ENCODE measurements at regions not wholly inside any gene's neighbourhood (a gene's known extent, or its start where the extent isn't known, plus 50 kb on each side); places are given as distances from the start of the nearest gene placed in this dataset.

- no peak for TF ChIP-seq CTCF (IDR thresholded peaks at IDR 0.05)
Observed at GRCh38 chr11:133738624-133739023, 106.7 kb downstream of the SPATA19 start.

DNA sequence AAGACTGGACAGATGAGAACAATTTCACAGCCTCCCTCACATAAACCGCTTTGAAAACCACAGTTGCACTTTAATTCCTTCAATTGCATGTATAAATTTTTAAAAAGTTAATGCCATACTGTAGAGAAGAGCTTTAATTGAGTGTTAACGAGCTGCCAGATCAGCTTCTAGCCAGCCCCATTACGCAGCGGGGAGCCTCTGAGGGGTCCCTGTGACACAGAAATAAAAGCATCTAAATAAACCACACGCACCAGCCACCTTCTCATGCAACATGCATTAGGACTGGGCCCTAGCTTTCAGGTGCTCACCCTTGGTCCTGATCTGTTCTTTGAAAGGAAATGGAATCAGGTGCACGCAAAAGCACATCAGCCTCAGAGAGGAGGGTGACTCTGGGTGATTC, 111.7 kb downstream of the SPATA19 start:
- TF ChIP-seq CTCF (IDR thresholded peaks at IDR 0.05), result no peak

DNA sequence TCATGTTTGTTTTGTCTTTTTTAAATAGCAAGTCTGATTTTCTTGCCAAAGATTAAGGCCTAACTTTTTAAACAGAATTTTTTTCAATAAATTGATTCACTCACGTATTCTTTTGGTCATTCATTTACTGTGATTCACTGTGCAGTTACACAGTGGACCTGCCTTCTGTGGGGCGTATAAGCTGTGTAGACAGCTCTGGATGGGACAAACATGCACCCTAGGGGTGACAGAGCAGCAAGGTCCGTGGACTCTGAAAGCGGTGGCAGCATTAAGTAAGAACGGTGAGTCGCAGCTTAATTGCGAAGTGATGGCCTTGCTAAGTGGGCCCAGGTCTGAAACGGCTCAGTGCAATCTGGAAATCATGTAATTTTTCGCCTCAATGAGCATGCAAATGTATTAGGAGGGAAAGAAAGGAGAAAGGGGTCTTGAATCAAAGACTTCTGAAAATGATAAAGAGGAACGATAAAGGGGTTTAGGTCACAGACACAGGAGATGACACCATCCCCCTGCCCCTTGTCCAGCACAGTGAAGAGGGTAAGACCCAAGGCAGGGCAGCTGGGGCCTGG, 113.1 kb downstream of the SPATA19 start:
- no peak for TF ChIP-seq CTCF (IDR thresholded peaks at IDR 0.05)

DNA sequence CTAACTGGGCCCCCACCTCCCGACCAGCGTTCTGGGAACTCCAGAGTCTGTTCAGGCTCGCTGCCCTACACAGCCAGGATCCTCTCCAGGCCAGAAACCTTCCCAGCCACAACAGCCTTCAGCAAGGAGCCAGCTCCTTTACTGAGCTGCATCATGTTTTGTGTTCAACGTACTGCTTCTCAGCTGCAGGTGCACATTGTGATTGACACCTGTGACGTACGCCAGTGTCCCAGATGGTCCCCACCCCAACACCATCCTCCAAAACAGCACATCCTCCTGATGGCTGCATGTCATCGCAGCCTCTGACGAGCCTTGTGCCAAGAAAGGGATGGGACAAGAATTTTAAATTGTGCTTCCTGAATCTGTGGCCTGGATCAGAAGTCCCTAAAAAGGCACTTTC, 117.5 kb downstream of the SPATA19 start:
- TF ChIP-seq CTCF (IDR thresholded peaks at IDR 0.05), result no peak

DNA sequence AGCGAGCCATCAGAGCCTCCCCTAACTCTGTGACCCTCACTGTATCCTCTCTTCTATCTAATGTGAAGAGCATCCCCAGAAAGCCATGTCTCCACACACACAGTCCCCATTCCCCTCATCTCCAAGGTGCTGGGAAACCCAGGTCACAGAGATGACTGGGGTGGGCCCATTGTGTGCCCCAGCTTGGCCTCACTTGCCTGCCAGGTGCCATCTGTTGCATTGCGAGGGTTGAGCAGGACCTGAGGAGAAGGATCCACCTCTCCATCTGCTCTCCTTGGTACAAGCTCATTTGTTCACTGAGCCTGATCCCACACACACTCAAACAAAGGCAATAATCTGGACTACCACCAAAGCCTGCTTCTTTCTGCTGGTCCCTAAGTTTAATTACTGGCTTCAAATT, 118.8 kb downstream of the SPATA19 start:
- TF ChIP-seq CTCF (IDR thresholded peaks at IDR 0.05), result no peak

DNA sequence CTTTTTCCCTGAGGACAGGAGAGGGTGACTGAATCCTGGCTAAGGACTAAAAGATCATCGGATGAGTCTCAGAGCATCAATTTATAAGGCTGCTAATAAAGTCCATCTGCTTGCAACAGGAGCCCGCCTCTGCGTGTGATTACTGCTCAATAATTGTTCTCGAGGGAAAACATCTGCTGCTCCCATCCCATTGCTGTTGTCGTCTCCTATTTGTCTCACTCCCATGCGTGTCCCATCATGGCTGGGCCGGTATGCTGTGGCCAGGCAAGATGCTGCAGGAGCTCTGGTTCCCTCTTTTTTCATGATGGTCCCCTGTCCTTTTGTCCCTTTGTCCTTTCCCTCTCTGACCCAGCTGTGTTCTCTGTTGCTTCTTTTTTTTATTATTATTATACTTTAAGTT, 121.2 kb downstream of the SPATA19 start:
- TF ChIP-seq CTCF (IDR thresholded peaks at IDR 0.05), result no peak

GRCh38 chr11:133723056-133723455, 122.3 kb downstream of the SPATA19 start:
- no peak for TF ChIP-seq CTCF (IDR thresholded peaks at IDR 0.05)

GRCh38 chr11:133720951-133721350, 124.4 kb downstream of the SPATA19 start:
- TF ChIP-seq CTCF (IDR thresholded peaks at IDR 0.05), result no peak
